Neural crest cell (in vitro differentiated cells): ENCODE measurements at regions not wholly inside any gene's neighbourhood (a gene's known extent, or its start where the extent isn't known, plus 50 kb on each side); places are given as distances from the start of the nearest gene placed in this dataset.
A peak's percentile ranks its signal among the peaks of the same experiment; 100 is the strongest.

Source experiments
- DNase-seq: peaks from one replicate; pipeline ENCODE4 v3.0.0; 2021; ENCODE audit warnings: low read depth, mixed read lengths, low spot score
- H3K27ac Mint-ChIP-seq: one replicate; pipeline ENCODE4 v1.8.0; 2021; ENCODE audit warnings: mild to moderate bottlenecking, mixed read lengths; ENCODE audit not compliant: unreplicated experiment
- H3K27me3 Mint-ChIP-seq: 2 replicates; pipeline ENCODE4 v1.8.0; 2021; ENCODE audit warnings: low read depth, mild to moderate bottlenecking, mixed read lengths
- H3K36me3 Mint-ChIP-seq: 2 replicates; pipeline ENCODE4 v1.8.0; 2021; ENCODE audit warnings: low read depth, mild to moderate bottlenecking, mixed read lengths
- H3K4me1 Mint-ChIP-seq: 2 replicates; pipeline ENCODE4 v1.8.0; 2021; ENCODE audit warnings: mixed read lengths
- H3K4me3 Mint-ChIP-seq: one replicate; pipeline ENCODE4 v1.8.0; 2021; ENCODE audit warnings: mild to moderate bottlenecking, mixed read lengths
- H3K9me3 Mint-ChIP-seq: 2 replicates; pipeline ENCODE4 v1.8.0; 2021; ENCODE audit warnings: mixed read lengths
- CTCF ChIP-seq: fragments of 200-600 bp; sonication (generic); conservative IDR thresholded peaks from 2 replicates; pipeline ENCODE4 v1.5.0; 2021; ENCODE audit warnings: antibody characterized with exemption, mild to moderate bottlenecking

- H3K27ac Mint-ChIP-seq, result peak overlapping the region; percentile 39
- peaks cover 15% of the 10 kb centered on the region for H3K27me3 Mint-ChIP-seq
- H3K9me3 Mint-ChIP-seq, result no peaks in the 10 kb centered on the region
- no peaks in the 10 kb centered on the region for H3K36me3 Mint-ChIP-seq
- DNase-seq, result no peak
- no peaks in the 10 kb centered on the region for H3K4me1 Mint-ChIP-seq
- H3K4me3 Mint-ChIP-seq, result no peak overlapping the region
- no peak for TF ChIP-seq CTCF
These were observed 67.3 kb downstream of the IGF2 start for GRCh38 chr11:2071748-2072385.
